Choroid plexus epithelial cell (primary cell): ENCODE measurements at regions not wholly inside any gene's neighbourhood (a gene's known extent, or its start where the extent isn't known, plus 50 kb on each side); places are given as distances from the start of the nearest gene placed in this dataset.

Source experiments
- DNase-seq: peaks from one replicate; pipeline ENCODE4 v3.0.0-alpha.2; 2010; ENCODE audit warnings: low read depth
- H3K4me3 ChIP-seq: 2 replicates; pipeline ENCODE4 v1.5.1; 2011; ENCODE audit warnings: low read depth, mild to moderate bottlenecking, control low read depth, low read length, moderate library complexity
- CTCF ChIP-seq: conservative IDR thresholded peaks from 2 replicates; pipeline ENCODE4 v1.5.1; 2011; ENCODE audit warnings: low read depth, mild to moderate bottlenecking, control low read depth, inconsistent platforms, low read length, moderate library complexity

- no peak overlapping the region for H3K4me3 ChIP-seq
- no peak for DNase-seq
- no peak for TF ChIP-seq CTCF
Measured at GRCh38 chr5:38166832-38167231, 91.5 kb upstream of the EGFLAM start.

GRCh38 chr5:38165435-38165834, 92.9 kb upstream of the EGFLAM start:
- no peak for TF ChIP-seq CTCF
- DNase-seq, result no peak

GRCh38 chr5:38164776-38165399, 93.5 kb upstream of the EGFLAM start:
- no peak for DNase-seq
- H3K4me3 ChIP-seq, result no peak overlapping the region
- TF ChIP-seq CTCF, result no peak

More at GRCh38 chr5:38165435-38165834, 92.9 kb upstream of the EGFLAM start:
- no peak overlapping the region for H3K4me3 ChIP-seq

GRCh38 chr5:38163636-38164237, 94.6 kb upstream of the EGFLAM start:
- no peak for TF ChIP-seq CTCF
- no peak for DNase-seq
- H3K4me3 ChIP-seq, result no peak overlapping the region

GRCh38 chr5:38162625-38163024, 95.7 kb upstream of the EGFLAM start:
- peak; percentile 1 for DNase-seq
- no peak for TF ChIP-seq CTCF
- no peak overlapping the region for H3K4me3 ChIP-seq

GRCh38 chr5:38157024-38157423, 101.3 kb upstream of the EGFLAM start:
- DNase-seq, result no peak
- no peak overlapping the region for H3K4me3 ChIP-seq
- no peak for TF ChIP-seq CTCF
